GM18520 (cell line): ENCODE measurements at regions not wholly inside any gene's neighbourhood (a gene's known extent, or its start where the extent isn't known, plus 50 kb on each side); places are given as distances from the start of the nearest gene placed in this dataset.

ENCODE experiments used
- ATAC-seq: cut with Tn5 transposase; IDR thresholded peaks from one replicate; pipeline ENCODE4 v1.9.1; 2021; ENCODE audit not compliant: unreplicated experiment

DNA sequence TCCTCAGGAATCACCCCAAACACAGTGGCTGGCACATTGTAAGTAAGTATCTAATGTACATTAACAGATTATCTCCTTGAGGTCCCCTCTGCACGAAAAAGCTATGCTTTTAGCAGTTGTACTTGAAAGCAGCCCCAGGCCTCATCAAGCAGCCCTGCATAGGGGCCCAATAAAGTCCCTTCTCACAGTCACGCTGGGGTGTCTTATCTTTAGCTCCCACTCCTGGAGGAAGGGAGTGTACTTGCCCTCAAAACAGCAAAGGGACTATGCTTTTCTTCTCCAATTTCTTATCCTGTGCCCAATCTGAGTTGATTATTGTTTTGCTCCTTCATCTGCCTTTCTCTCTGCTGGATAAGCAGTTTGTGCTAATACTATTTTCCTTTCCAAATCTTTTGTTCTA, 168.8 kb upstream of the PLXNA2 start:
- ATAC-seq: no peak

DNA sequence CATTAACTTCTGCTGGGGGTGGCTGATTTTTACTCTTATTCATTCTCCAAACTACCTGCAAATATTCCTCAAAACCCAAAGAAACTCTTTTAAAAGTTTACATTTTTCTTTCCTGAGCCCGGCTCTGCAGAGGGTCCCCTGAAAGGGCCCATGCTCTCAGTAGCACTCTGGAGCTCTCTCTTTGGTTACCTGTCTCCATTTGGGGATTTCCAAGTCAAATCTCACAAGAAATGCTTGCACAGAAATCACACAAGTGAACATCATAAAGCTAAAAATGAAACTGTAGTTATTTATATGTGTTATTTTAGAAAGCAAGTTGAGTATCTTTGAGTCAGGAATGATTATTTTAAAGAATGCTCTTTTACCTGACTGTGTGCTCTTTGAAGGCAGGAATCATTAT, 174.5 kb upstream of the PLXNA2 start:
- no peak for ATAC-seq

DNA sequence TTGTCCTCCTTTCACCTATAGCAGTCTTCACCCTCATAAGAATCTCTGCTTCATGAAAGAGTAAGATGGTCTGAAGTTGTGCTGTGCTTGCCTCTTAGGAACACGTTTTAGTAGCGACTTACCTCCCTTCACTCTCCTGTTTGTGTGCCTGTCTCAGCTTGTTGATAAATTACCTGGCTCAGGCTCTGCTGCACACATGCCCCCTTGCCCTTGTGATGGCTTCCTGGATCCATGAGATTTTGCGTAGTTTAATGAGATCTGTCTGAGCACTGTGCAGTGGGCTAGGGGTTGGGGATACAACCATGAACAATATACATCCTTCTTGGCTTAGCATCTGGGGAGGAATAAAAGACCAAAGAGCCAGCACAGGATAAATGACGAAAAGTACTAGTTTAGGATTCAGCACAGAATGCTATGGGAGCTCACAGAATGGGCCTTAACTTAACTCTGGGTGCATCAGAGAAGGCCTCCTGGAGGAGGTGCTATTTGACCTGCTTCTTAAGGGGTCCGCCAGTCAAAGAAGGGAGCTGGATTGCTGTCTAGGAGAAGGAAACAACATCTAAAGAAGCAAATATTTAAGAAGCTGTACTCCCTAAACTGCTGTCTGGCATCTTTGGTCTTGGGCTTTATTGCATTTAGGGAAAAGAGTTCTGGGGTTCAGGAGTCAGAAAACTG, 175.7 kb upstream of the PLXNA2 start:
- ATAC-seq: no peak

DNA sequence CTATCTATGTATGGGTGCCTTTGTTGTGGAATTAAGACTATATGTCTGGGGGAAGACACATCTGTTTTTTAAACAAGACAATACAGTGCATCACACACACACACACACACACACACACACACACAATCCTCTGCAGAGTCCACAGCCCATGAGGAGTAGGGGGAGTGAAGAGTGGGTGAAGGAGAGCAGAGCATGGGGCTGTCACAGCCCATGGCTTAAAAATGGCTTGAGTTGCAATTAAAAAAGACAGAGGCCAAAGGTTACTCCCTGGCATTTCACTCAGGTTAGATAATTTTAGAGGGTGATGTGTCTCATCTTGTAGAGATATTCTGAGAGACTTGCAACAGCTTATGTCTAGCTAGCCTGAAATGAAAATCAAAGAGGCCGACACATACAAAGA, 176.5 kb upstream of the PLXNA2 start:
- ATAC-seq: no peak

DNA sequence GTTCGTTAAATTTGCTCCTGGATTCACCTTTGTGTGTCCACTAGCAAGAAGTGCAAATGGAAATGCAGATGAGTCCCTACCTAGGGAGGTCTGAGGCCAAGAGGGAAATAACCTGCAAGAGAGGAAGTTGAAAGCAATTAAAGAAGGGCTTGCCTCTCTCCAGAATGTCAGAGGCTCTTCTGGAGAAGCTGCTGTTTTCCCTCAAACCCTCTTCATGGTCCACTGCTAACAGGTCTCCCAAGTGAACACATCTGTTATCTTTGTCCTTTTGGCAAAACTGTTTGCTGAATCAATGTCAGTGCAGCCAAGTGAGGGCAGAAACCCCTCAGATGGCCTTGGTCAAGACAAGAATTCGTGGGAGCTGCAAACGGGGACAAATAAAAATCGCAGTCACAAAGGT, 177.3 kb upstream of the PLXNA2 start:
- no peak for ATAC-seq

DNA sequence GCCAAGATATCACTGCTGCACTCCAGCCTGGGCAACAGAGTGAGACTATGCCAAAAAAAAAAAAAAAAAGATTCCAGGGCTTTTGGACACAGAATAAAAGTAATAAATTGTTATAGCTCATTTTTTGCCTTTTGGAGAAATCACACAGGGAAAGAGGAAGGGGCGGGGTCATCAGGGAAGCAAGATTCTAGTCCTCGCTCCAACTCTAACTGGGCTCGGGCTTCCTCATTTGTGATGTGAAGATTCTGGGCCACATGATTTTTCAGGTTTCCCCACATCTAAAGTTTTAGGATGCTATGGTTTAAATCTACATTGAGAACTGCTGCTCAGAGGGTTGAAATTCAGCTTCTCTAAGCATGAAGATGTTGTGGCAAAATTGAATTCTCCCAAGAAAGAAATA, 179.3 kb upstream of the PLXNA2 start:
- no peak for ATAC-seq

DNA sequence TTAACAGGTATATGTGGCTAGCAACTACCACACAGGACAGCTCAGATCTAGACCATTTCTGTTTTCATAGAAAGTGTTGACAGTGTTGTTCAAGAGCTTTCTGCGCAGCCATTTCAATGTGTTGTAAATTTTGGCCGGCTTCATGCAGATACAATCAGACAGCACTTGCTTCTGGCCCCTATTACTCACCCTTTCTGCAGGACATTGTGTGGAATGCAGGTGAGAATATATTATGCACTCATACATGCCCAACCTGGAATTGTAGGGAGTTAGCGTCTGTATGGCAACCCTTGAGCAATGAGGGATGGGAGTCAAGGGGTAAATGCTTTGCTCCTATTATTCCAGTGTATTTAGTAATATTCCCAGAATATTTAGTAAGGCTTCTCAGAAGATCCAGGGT, 180.9 kb upstream of the PLXNA2 start:
- no peak for ATAC-seq

DNA sequence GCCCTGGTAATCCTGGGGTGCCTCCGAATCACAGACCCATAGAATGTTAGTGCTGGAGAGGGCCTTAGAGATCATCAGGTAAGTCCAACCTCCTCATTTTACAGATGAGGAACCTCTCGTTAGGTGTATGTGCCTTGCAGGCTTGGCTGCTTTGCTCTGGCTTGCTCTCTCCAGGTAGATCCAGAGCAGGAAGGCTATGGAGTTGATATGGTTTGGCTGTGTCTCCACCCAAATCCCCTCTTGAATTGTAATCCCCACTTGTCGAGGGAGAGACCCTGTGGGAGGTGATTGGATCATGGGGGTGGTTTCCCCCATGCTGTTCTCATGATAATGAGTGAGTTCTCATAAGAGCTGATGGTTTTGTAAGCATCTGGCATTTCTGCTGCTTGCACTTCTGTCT, 186.0 kb upstream of the PLXNA2 start:
- ATAC-seq: no peak

DNA sequence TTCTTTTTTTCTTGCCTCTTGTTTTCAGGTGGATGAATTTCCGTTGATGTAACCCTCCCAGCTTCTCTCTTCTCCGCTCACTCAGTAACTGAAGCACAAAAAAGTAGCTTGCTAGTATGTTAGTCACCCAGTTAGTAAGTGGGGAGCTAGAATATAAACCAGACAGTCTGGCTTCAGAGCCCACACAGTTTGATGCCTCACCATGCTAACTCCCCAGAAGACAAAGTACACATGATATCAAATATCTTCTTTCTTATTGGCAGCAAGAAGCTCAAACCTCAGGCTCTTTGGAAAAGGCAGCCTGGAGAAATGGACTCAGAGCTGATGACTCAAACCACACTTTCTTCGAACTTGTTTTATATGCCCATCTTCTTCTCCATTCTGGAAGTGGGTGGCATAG, 187.5 kb upstream of the PLXNA2 start:
- no peak for ATAC-seq

DNA sequence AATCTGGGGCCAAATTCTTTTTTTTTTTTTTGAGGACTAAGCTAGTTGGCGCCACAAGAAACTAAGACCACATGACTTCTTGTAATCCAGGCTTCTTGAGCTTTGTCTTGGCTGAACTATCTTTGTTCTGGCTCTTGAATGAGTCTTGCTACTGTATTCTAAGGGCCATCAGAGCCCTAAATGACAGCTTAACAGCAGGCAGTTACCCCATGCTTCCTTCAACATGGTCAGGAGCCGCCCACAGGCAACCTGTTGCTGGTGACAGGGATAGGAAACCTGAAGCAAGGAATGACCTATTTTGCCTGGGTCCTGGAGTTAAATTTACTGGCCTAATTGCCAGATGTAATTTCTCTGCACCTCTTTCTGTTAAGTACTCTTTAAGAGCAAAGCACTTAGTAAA, 188.2 kb upstream of the PLXNA2 start:
- ATAC-seq: no peak

DNA sequence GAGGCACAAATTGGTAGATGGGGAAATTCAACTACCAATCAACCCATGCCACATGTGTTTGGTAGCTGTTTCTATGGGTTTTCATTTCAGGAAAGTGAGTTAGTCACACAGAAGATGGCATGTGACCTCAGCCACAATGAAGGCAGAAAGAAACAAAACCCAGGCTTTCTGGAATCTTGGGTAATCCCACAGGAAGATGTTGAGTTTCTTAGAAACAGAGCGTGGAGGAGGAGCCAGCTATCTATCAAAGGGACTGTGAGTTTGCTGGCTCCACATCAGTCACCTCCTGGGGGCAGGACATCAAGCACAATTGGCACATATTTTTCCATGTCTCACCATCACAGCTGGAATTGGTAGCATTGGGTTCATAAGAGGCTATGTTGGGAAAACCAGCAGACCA, 188.9 kb upstream of the PLXNA2 start:
- ATAC-seq: no peak

DNA sequence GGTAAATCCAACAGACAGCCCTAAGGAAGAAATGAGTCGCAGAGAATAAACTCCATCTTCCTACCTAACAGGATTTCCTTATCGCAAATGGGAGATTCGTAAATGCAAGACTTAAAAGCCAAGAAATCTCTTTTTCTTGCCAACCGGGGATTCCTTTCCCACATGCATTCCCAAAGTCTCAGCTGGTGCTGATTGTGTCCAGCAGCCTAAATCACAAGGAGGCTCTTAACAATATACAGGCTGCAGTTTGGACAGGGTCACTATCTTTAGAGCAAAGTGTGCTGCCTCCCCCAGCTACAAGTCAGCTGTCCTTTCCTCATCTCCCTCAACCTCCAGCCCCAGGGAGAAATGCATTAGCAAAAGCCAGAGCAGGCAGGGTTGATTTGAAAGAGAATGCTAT, 189.8 kb upstream of the PLXNA2 start:
- no peak for ATAC-seq

DNA sequence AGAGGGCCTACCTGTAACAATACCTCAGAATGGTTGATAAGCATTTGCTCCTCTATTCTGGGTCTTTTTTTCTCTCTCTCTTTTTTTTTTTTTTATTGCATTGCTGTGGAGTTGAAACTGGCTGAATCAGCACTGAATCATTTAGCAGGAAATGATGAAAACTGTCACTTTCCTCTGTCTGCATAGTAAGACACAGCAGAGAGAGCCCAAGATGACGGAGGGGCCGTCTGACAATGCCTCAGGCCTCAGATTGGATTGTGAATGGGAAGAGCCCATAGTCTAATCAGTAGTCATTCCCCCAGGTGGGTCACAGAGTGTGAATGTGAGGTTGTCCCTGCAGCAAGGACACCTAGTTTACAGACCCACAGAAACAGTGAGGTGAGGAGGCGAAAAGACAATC, 193.2 kb upstream of the PLXNA2 start:
- no peak for ATAC-seq

DNA sequence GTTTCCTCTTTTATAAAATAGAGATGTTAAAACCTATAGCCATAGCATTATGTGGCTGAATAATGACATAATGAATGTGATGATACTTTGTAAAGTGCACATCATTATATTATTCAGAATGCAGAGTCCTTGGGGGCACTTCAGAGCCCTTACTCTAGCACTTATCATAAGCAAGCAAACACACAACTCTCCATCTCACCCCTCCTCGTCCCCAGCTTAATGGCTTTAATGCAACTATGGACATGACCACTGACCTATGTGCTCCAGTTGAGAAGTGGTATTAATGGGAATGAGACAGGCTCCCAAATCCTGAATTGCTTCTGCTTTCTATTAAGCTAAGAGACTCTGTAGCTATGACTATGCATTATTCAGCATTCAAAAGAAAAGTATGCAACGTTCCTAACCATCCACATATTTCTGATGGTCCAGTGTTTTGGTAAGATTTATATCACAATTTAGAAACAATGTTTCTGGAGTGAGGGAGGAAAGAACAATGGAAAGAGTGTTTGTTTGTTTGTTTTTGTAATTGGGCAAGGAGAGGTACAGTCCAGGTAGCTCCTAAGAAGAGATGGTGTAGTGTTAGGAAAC, 194.0 kb upstream of the PLXNA2 start:
- ATAC-seq: no peak

DNA sequence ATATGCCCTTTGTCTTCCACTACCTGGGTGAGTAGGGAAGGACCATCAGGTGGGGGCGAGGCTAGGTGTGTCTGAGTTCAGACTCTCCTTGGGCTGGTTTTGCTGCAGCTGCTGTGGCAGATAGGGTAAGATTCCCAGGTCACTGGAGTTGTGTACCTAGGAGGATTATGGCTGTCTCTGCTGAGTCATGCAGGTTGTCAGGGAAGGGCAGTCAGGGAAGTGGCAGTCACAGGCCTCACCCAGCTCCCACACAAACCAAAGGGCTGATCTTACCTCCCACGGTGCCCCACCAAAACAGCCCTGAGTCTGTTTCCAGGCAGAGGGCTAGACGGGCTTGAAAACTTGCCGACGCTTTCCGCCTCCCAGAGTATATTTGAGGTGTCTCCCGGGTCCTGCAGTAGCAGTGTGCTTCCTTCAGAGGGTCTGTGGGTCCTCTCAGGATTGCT, 201.6 kb upstream of the PLXNA2 start:
- ATAC-seq: no peak

DNA sequence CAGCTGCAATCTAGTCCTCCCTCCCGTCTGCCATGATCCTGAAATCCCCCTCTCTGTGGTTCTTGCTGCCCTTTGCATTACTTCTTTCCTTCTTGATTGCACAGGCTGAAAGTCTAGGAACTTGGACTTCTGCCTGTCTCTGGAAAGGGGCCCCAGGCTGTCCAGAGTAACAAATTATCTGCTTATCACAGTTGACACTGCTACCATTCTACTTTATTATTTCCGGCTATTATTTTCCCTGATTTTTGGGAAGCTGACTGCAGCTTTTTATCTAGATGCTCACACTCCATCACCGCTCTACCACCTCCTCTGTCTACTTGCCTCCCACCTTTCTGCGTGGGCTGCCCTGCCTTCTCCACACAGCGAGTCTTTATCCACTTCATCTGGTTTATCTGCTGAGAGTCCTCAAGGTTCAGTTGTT, 202.1 kb upstream of the PLXNA2 start:
- no peak for ATAC-seq

DNA sequence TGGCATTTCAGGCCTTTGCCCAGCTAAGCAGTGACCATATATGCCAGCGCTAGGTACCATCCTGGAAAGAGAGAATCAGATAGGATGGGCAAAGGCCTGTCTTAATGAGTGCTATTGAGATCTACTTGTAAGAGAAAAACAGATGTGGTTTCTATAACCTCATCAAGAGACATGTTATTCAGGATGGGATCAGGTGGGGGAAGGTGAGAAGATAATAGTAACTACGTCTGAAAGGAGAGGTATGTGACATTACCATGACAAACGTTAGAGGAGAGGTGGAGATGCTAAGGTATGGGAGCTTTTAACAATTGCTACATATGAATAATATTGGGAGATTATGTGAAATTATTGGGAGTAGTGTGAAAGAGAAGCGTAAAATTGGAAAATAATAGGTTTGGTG, 204.2 kb upstream of the PLXNA2 start:
- ATAC-seq: no peak

DNA sequence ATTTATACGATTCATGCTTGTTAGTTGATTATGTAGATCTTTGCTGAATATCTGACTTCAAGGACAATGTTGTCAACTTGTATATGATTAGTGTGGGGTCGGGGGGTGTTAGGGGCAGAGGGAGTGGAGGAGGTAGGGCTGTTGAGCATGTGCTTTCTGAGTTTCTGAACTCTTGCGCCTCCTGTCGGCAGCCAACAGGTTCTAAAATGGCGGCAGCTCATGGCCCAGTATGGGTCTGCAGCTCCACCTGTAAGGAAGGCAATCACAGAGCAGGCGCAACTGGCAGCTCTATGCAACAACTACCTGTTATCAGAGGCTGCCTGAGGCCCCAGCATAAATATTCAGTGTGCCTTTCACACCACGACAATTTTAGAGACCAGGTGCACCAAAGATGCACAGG, 205.8 kb upstream of the PLXNA2 start:
- no peak for ATAC-seq

DNA sequence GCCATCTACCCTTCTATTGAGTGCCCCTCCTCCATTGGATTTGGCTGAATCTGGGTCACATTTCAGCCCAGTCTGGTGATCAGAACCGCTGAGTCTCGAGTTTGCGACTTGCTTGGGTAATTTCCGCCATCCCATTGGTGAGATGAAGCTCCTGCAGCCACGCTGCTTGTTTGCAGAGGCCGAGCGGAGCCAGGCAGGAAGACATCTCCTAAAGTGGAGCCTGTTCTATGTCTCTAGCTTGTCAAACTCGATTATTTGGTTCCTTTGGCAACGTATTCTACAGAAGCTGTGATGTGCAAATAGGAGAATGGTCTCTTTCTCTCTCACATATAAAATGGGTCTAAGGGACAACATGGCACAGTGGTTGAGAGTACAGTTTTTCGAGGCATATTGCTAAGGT, 206.8 kb upstream of the PLXNA2 start:
- no peak for ATAC-seq

DNA sequence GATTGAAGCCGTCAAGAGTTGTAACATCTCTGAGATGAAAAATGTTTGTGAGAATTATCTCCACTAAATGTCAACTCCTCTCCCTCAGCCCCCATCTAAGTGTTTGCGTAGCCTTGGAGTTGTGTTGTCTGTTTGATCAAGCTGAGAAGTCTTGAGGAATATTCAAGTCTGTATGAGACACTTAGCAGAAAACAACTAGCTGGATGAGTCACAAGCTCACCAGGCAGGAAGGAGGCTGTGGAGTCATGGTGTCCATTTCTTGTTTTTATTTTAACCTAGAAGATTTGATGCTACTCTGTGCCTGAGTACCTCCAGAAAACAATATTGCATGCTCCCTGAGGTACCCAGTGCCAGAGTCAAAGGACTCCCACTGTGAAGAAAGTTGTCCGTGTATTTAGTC, 211.6 kb upstream of the PLXNA2 start:
- ATAC-seq: no peak

DNA sequence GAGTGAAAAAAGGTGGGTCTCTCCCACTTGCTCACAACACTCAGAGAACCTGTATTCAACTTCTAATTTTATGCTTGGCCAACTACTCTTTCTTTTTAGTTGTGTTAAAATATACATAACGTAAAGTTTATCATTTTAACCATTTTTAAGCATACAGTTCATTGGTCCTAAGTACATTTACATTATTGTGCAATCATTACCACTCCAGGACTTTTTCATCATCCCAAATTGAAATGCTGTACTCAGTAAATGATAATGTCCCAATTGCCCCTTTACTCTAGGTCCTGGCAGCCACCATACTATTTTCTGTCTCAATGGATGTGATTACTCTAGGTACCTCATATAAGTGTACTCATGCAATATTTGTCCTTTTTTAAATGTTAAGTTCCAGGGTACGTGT, 212.3 kb upstream of the PLXNA2 start:
- ATAC-seq: no peak

DNA sequence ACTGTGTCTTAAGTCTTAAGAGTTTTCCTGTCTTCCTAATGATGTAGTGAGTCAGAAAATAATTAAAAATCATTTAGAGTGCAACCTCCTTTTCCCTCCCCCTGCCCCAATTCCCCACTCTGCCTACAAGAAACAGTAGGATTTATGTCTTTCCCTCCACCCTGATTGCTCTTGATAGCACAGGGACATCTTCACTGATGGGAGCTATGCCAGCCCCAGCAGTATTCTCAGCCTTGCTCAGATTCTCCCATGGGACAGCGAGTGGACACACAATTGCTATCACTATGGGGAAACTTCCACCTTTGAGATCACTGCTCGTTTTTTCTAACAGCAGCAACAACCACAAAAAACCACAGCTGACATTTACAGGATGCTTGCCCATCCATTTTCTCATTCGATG, 216.6 kb upstream of the PLXNA2 start:
- no peak for ATAC-seq

DNA sequence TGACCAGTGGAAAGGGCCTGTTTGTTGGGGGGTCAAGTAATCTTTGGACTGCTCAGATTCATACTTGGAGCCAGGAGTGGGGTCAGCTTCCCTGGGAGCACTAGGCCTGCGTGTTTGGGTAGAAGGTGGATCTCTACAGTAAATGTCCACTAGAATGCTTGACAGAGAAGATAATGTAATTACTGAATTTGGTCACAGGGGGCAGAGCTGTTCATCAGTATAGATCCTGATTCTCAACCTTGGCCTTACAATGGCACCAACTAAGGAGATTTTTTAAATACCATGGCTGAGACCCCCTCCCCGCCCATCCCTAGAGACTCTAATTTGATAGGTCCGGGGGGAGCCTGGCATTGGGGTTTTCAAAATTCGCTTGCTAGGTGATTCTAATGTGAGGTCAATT, 217.5 kb upstream of the PLXNA2 start:
- ATAC-seq: no peak
